Karpas-422 (cell line): ENCODE measurements at regions not wholly inside any gene's neighbourhood (a gene's known extent, or its start where the extent isn't known, plus 50 kb on each side); places are given as distances from the start of the nearest gene placed in this dataset.
"Not testable (repeated sequence)": the region's sequence is repeated elsewhere in the genome, so short reads cannot be mapped to it uniquely, and the experiment has no call there.

Source experiments
- DNase-seq: peaks from one replicate; pipeline ENCODE4 v3.0.0-alpha.2; 2015
- H2AFZ ChIP-seq: fragments of 200-600 bp; sonication (generic); 2 replicates; pipeline ENCODE4 v1.6.1; 2014; ENCODE audit warnings: antibody characterized with exemption, low read length, mixed read lengths
- H3K27ac ChIP-seq: fragments of 200-600 bp; sonication (generic); 2 replicates; pipeline ENCODE4 v1.5.1; 2014; ENCODE audit warnings: mild to moderate bottlenecking, low read length, moderate library complexity
- H3K27me3 ChIP-seq: fragments of 200-600 bp; sonication (generic); 2 replicates; pipeline ENCODE4 v1.6.1; 2014; ENCODE audit warnings: low read length, mixed read lengths
- H3K36me3 ChIP-seq: fragments of 200-600 bp; sonication (generic); 2 replicates; pipeline ENCODE4 v1.6.1; 2014; ENCODE audit warnings: low read length, mixed read lengths; ENCODE audit not compliant: insufficient read depth
- H3K4me1 ChIP-seq: fragments of 200-600 bp; sonication (generic); 2 replicates; pipeline ENCODE4 v1.6.1; 2014; ENCODE audit warnings: mild to moderate bottlenecking, low read length, mixed read lengths
- H3K4me2 ChIP-seq: fragments of 200-600 bp; sonication (generic); 2 replicates; pipeline ENCODE4 v1.6.1; 2014; ENCODE audit warnings: low read length, low read depth, mild to moderate bottlenecking; ENCODE audit not compliant: poor library complexity, severe bottlenecking
- H3K4me3 ChIP-seq: fragments of 200-600 bp; sonication (generic); 2 replicates; pipeline ENCODE4 v1.5.1; 2014; ENCODE audit warnings: mild to moderate bottlenecking, antibody characterized with exemption, low read length, mixed read lengths
- H3K79me2 ChIP-seq: fragments of 200-600 bp; sonication (generic); 2 replicates; pipeline ENCODE4 v1.6.1; 2014; ENCODE audit warnings: mild to moderate bottlenecking, low read length, mixed read lengths
- H3K9ac ChIP-seq: fragments of 200-600 bp; sonication (generic); 2 replicates; pipeline ENCODE4 v1.6.0; 2014; ENCODE audit warnings: low read length
- H3K9me2 ChIP-seq: fragments of 200-600 bp; sonication (generic), shearing (Covaris generic); replicated peaks from 2 replicates; pipeline ENCODE4 v1.6.0; 2014; ENCODE audit warnings: mild to moderate bottlenecking, low read length, moderate library complexity; ENCODE audit not compliant: insufficient read depth
- H3K9me3 ChIP-seq: fragments of 300-700, 200-600 bp; sonication (generic); 2 replicates; pipeline ENCODE4 v1.6.1; 2014; ENCODE audit warnings: low read length, mixed read lengths
- H4K20me1 ChIP-seq: fragments of 200-600 bp; sonication (generic); 2 replicates; pipeline ENCODE4 v1.6.1; 2014; ENCODE audit warnings: mild to moderate bottlenecking, antibody characterized with exemption, low read length, low read depth; ENCODE audit not compliant: insufficient read depth

DNA sequence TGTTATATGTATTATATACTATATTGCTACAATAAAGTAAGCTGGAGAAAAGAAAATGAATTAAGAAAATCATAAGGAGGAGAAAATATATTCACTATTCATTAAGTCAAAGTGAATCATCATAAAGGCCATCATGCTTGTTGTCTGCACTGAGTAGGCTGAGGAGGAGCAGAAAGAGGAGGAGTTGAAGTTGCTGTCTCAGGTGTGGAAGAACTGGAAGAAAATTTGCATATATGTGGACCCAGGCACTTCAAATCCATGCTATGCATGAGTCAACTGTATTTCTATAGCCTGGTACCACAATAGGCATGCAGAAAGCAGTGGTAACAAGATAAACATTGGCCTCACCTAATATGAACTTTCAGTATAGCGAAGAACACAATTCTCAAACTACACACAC is 135.9 kb upstream of the SGCG start:
- H3K4me2 ChIP-seq, result no peak overlapping the region
- no peak overlapping the region for H3K27ac ChIP-seq
- no peaks in the 10 kb centered on the region for H3K9me3 ChIP-seq
- H3K9ac ChIP-seq, result no peak overlapping the region
- DNase-seq, result no peak
- H3K36me3 ChIP-seq, result no peaks in the 10 kb centered on the region
- no peaks in the 10 kb centered on the region for H3K4me1 ChIP-seq
- H4K20me1 ChIP-seq, result no peaks in the 10 kb centered on the region
- no peaks in the 10 kb centered on the region for H3K9me2 ChIP-seq
- no peaks in the 10 kb centered on the region for H3K79me2 ChIP-seq
- H3K4me3 ChIP-seq, result no peak overlapping the region
- H2AFZ ChIP-seq, result no peak overlapping the region
- no peaks in the 10 kb centered on the region for H3K27me3 ChIP-seq

DNA sequence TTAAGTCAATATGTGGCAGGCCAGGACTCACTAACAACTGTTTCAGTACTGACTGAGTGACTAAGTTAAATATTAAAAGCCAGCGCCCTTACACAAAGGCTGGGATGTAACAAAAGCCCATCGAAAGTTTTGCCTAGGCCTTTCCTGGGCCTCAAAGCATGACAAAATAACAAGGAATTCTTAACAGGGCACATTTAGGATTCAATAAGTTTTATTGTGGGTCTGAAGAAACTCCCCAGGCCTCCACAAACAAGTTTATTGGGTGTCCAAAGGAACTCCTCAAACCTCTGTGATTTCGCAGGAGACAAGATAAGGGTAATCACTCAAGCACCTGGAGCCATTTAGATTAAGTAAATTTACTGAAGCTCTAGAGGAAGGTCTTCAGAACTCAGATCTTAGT is 130.7 kb upstream of the SGCG start:
- H3K36me3 ChIP-seq, result no peaks in the 10 kb centered on the region
- H3K9ac ChIP-seq, result no peak overlapping the region
- DNase-seq, result no peak
- no peaks in the 10 kb centered on the region for H3K79me2 ChIP-seq
- no peaks in the 10 kb centered on the region for H3K27me3 ChIP-seq
- H2AFZ ChIP-seq, result no peak overlapping the region
- no peaks in the 10 kb centered on the region for H3K9me2 ChIP-seq
- H3K9me3 ChIP-seq, result no peaks in the 10 kb centered on the region
- H3K27ac ChIP-seq, result no peak overlapping the region
- H3K4me2 ChIP-seq, result no peak overlapping the region
- H3K4me1 ChIP-seq, result no peaks in the 10 kb centered on the region
- H4K20me1 ChIP-seq, result no peaks in the 10 kb centered on the region
- H3K4me3 ChIP-seq, result no peak overlapping the region

DNA sequence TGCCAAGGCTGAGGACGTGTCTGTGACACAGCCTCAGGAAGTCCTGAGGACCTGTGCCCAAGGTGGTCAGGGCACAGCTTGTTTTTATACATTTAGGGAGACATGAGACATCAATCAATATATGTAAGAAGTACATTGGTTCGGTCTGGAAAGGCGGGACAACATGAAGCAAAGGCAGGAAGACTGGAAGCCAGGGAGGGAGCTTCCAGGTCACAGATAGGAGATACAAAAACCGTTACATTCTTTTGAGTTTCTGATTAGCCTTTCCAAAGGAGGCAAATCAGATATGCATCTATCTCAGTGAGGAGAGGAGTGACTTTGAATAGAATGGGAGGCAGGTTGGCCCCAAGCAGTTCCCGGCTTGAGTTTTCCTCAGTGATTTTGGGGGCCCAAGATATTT is 127.1 kb upstream of the SGCG start:
- H3K9me3 ChIP-seq, H3K9me2 ChIP-seq, DNase-seq: not testable (repeated sequence)

DNA sequence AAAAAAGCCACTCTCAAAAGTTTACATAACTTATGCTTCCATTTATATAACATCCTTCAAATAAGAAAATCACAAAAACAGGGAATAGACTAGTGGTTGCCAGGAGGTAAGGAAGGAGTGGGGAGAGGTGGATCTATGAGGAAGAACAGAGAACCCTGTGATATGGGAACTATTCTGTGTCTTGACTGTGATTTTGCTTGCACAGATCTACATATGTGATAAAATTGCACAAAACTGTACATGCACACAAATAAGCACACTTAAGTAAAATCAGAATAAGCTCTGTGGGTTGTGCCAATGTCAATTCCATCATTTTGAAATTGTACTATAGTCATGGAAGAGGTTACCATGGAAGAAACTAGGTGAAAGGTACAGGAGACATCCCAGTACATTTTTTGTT is 121.6 kb upstream of the SGCG start:
- H3K4me1 ChIP-seq, result no peaks in the 10 kb centered on the region
- H3K4me2 ChIP-seq, result no peak overlapping the region
- no peaks in the 10 kb centered on the region for H3K36me3 ChIP-seq
- H3K79me2 ChIP-seq, result no peaks in the 10 kb centered on the region
- H3K27ac ChIP-seq, result no peak overlapping the region
- no peak overlapping the region for H3K9ac ChIP-seq
- no peak for DNase-seq
- no peaks in the 10 kb centered on the region for H3K9me3 ChIP-seq
- no peaks in the 10 kb centered on the region for H4K20me1 ChIP-seq
- H2AFZ ChIP-seq, result no peak overlapping the region
- no peaks in the 10 kb centered on the region for H3K27me3 ChIP-seq
- no peaks in the 10 kb centered on the region for H3K9me2 ChIP-seq
- no peak overlapping the region for H3K4me3 ChIP-seq

More for the DNA sequence above, 127.1 kb upstream of the SGCG start:
- not testable (repeated sequence) for H3K27me3 ChIP-seq, H4K20me1 ChIP-seq, H3K9ac ChIP-seq, H3K4me3 ChIP-seq, H3K4me2 ChIP-seq, H3K4me1 ChIP-seq, H3K36me3 ChIP-seq, H2AFZ ChIP-seq, H3K79me2 ChIP-seq, H3K27ac ChIP-seq

DNA sequence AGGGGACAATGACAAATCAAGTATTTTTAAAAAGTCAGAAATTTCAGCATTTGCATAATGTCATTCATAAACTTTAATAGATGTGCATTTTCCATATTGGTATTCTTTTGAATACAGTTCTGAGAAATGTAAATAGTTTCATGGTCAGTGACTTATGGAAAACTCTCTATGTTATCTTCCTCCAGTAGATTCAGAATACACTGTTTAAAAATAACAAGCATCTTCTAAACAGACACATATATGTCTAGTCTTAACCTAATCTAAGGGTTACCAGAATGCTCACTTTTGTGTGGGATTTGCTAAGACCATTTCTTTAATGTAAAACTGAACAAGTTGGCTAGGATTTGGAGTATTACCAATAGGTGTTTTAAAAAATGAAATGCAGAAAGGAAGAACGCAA is 119.8 kb upstream of the SGCG start:
- Histone ChIP-seq H3K9me2 (no peaks in the 10 kb centered on the region), H3K27me3 (no peaks in the 10 kb centered on the region), H3K79me2 (no peaks in the 10 kb centered on the region), H3K9me3 (no peaks in the 10 kb centered on the region), H3K4me3 (no peak overlapping the region), H4K20me1 (no peaks in the 10 kb centered on the region), H2AFZ (no peak overlapping the region), H3K4me1 (no peaks in the 10 kb centered on the region), H3K9ac (no peak overlapping the region), H3K4me2 (no peak overlapping the region), H3K27ac (no peak overlapping the region), H3K36me3 (no peaks in the 10 kb centered on the region)
- no peak for DNase-seq

DNA sequence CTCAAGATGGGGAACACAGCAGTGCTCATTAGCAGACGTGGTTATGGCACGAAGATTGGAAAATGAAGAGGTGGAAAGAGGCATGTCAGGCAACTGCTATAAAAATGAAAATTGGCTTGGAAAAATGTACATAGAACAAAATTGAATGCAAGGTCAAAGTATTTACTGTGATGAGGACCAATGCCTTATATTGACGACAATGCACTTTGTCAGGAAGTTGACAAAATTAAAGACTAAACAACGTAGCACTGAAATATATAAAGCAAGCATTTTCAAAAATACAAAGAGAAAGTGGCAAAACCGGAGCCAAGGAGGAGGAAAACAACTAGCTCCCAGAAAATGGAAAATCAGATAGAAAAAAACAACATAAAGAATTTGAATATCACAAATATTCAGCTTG is 113.7 kb upstream of the SGCG start:
- Histone ChIP-seq H4K20me1 (no peaks in the 10 kb centered on the region), H3K4me1 (no peaks in the 10 kb centered on the region), H3K27me3 (no peaks in the 10 kb centered on the region), H3K36me3 (no peaks in the 10 kb centered on the region), H3K79me2 (no peaks in the 10 kb centered on the region), H3K9me3 (no peaks in the 10 kb centered on the region), H3K27ac (no peak overlapping the region), H3K9me2 (no peaks in the 10 kb centered on the region), H3K9ac (no peak overlapping the region), H2AFZ (no peak overlapping the region), H3K4me2 (no peak overlapping the region), H3K4me3 (no peak overlapping the region)
- DNase-seq, result no peak

DNA sequence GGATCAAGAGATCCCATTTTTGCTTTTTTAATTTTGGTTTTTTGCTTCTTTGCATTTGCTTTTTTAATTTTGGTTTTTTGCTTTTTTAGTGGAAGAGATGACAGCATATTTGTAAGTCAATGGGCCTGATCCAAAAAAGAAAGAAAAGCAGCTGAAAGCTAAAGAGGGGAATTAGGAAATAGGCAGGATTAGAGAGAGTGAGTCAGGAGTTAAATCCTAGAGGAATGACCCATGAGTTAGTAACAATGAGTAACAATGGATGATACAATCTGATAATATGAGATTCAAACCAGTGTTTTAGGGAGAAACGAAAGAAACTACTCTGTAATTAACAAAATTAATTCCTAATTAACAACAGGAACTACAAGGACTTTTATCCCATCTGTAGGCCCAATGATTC is 111.2 kb upstream of the SGCG start:
- Histone ChIP-seq H3K4me1 (no peaks in the 10 kb centered on the region), H3K9ac (no peak overlapping the region), H2AFZ (no peak overlapping the region), H3K36me3 (no peaks in the 10 kb centered on the region), H3K27me3 (no peaks in the 10 kb centered on the region), H3K79me2 (no peaks in the 10 kb centered on the region), H3K4me2 (no peak overlapping the region), H3K9me2 (no peaks in the 10 kb centered on the region), H4K20me1 (no peaks in the 10 kb centered on the region), H3K4me3 (no peak overlapping the region), H3K9me3 (no peaks in the 10 kb centered on the region), H3K27ac (no peak overlapping the region)
- no peak for DNase-seq

DNA sequence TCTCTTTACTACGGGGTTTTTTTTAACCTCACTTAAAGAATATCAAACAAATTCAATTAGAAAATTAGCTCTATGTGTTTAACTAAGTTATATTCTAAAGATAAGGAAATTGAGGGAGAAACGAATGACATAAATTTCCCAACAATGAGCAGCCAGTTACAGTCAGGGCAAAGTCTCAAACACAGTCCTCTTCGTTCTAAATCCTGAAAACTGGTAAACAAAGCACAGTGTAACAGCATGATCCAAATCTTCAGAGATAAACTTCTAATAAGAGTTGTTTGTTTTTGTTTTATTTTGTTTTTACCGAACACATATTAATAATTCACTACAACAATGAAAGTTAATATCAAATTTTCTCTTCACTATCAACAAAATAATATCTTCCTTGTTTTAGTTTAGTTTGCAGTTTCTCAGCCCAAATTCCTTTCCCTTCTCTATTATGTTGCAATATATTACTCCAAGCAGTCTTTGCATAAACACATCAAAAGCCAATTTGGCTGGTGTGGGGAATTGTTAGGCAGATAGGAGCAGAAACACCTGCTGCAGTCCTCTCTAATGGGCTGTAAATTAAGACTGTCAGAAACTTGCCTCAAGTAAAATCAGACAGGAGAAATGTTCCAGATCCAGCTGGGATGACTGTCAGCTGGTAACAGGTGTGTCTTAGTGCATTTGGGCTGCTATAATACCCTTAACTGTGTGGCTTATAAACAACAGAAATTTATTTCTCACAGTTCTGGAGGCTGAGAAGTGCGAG is 106.5 kb upstream of the SGCG start:
- H3K4me1 ChIP-seq, result no peaks in the 10 kb centered on the region

DNA sequence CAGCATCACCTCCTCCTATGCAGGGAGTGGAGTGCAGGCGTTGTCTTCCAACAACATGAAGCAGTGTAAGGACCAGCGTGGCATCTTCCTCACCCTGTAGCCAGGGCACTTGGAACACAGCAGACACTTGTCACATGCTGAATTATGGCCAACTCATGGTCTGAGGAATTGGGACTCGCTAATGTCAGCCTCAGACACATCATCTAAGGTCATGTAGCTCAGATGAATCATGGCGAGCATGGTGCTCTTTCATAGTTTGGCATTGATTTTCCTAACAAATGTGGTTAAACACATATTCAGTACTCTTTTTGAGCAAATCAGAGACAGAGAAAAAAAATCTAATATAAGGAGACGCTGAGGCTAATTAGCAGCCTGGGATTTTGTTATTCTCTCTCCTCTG is 99.6 kb upstream of the SGCG start:
- no peaks in the 10 kb centered on the region for H3K9me3 ChIP-seq
- H3K9me2 ChIP-seq, result no peaks in the 10 kb centered on the region
- no peak overlapping the region for H2AFZ ChIP-seq
- DNase-seq, result no peak
- H3K27me3 ChIP-seq, result no peaks in the 10 kb centered on the region
- no peaks in the 10 kb centered on the region for H3K79me2 ChIP-seq
- no peak overlapping the region for H3K4me2 ChIP-seq
- H3K9ac ChIP-seq, result no peak overlapping the region
- H3K4me1 ChIP-seq, result no peaks in the 10 kb centered on the region
- H4K20me1 ChIP-seq, result no peaks in the 10 kb centered on the region
- no peak overlapping the region for H3K27ac ChIP-seq
- H3K36me3 ChIP-seq, result no peaks in the 10 kb centered on the region
- H3K4me3 ChIP-seq, result no peak overlapping the region

More for the DNA sequence above, 106.5 kb upstream of the SGCG start:
- Histone ChIP-seq H3K4me2 (no peak overlapping the region), H3K9me2 (no peaks in the 10 kb centered on the region), H3K36me3 (no peaks in the 10 kb centered on the region), H3K4me3 (no peak overlapping the region), H3K79me2 (no peaks in the 10 kb centered on the region), H3K27ac (no peak overlapping the region), H3K9ac (no peak overlapping the region), H3K27me3 (no peaks in the 10 kb centered on the region), H2AFZ (no peak overlapping the region), H3K9me3 (no peaks in the 10 kb centered on the region), H4K20me1 (no peaks in the 10 kb centered on the region)
- no peak for DNase-seq
